HEK293T (cell line): ENCODE measurements at regions not wholly inside any gene's neighbourhood (a gene's known extent, or its start where the extent isn't known, plus 50 kb on each side); places are given as distances from the start of the nearest gene placed in this dataset.

ENCODE experiments used
- CTCF ChIA-PET: fragments of 350-600 bp; formaldehyde crosslinking; extraction: SDS; loops from one replicate; lab custom pipeline; 2021; ENCODE audit warnings: antibody characterized with exemption, inconsistent platforms; lab: Yijun Ruan, JAX
- POLR2A ChIA-PET: fragments of 350-600 bp; formaldehyde crosslinking; extraction: SDS; loops from one replicate; lab custom pipeline; 2020; ENCODE audit warnings: antibody characterized with exemption, inconsistent platforms; lab: Yijun Ruan, JAX
- DNase-seq: peaks from one replicate; pipeline ENCODE4 v3.0.0; 2012; ENCODE audit warnings: mixed read lengths; ENCODE audit errors: extremely low spot score
- ARNT ChIP-seq: fragments of 450-650 bp; IDR thresholded peaks from 2 replicates; pipeline ENCODE4 v1.6.1; 2017; ENCODE audit warnings: mild to moderate bottlenecking
- BHLHE40 ChIP-seq: fragments of 450-650 bp; IDR thresholded peaks from 2 replicates; pipeline ENCODE4 v1.6.1; 2016; ENCODE audit warnings: mild to moderate bottlenecking, moderate library complexity, borderline replicate concordance
- CTBP1 ChIP-seq: fragments of 450-650 bp; IDR thresholded peaks from 2 replicates; pipeline ENCODE4 v1.6.1; 2016; ENCODE audit warnings: borderline replicate concordance
- ELF4 ChIP-seq: fragments of 450-650 bp; IDR thresholded peaks from 2 replicates; pipeline ENCODE4 v1.6.1; 2017; ENCODE audit warnings: antibody characterized with exemption
- FOXA1 ChIP-seq: fragments of 450-650 bp; IDR thresholded peaks from 2 replicates; pipeline ENCODE4 v1.6.1; 2016; ENCODE audit warnings: mild to moderate bottlenecking
- FOXK2 ChIP-seq: fragments of 450-650 bp; IDR thresholded peaks from 2 replicates; pipeline ENCODE4 v1.6.1; 2016; ENCODE audit warnings: mild to moderate bottlenecking
- FOXM1 ChIP-seq: fragments of 450-650 bp; IDR thresholded peaks from 2 replicates; pipeline ENCODE4 v1.6.1; 2017; ENCODE audit warnings: mild to moderate bottlenecking, borderline replicate concordance
- HDGF ChIP-seq: fragments of 450-650 bp; IDR thresholded peaks from 2 replicates; pipeline ENCODE4 v1.6.1; 2017; ENCODE audit warnings: antibody characterized with exemption, borderline replicate concordance
- L3MBTL2 ChIP-seq: fragments of 450-650 bp; conservative IDR thresholded peaks from 2 replicates; pipeline ENCODE4 v1.6.1; 2016; ENCODE audit warnings: mild to moderate bottlenecking
- LEF1 ChIP-seq: fragments of 450-650 bp; IDR thresholded peaks from 2 replicates; pipeline ENCODE4 v1.6.1; 2017; ENCODE audit warnings: mild to moderate bottlenecking, borderline replicate concordance
- NFRKB ChIP-seq: fragments of 450-650 bp; IDR thresholded peaks from 2 replicates; pipeline ENCODE4 v1.6.1; 2016; ENCODE audit warnings: mild to moderate bottlenecking, moderate library complexity
- SP1 ChIP-seq: fragments of 450-650 bp; IDR thresholded peaks from 2 replicates; pipeline ENCODE4 v1.6.1; 2017
- SUZ12 ChIP-seq: fragments of 450-650 bp; IDR thresholded peaks from 2 replicates; pipeline ENCODE4 v1.6.1; 2016; ENCODE audit warnings: mild to moderate bottlenecking
- TARDBP ChIP-seq: fragments of 450-650 bp; IDR thresholded peaks from 2 replicates; pipeline ENCODE4 v1.6.1; 2016
- ZNF384 ChIP-seq: fragments of 450-650 bp; IDR thresholded peaks from 2 replicates; pipeline ENCODE4 v1.6.1; 2016
- TF ChIP-seq, protein P1 (sequence below): fragments of 450-650 bp; IDR thresholded peaks from 2 replicates; pipeline ENCODE4 v1.6.1; 2016

GRCh38 chr13:22012686-22013085 is 341.8 kb downstream of the FGF9 start:
- no peak for DNase-seq
- TF ChIP-seq CTBP1 = no peak
- ChIA-PET CTCF (interaction anchor here (0.7 kb wide), 1 partner anchor 790 kb away, joined by 3 read pairs; no protein-coding TSS in a partner anchor), POLR2A (no interaction called here)

- TF ChIP-seq BHLHE40 = no peak
- no peak for TF ChIP-seq HDGF
- TF ChIP-seq SUZ12 = no peak
- POLR2A ChIA-PET = no interaction called here
These were observed 343.6 kb downstream of the FGF9 start for GRCh38 chr13:22014469-22014868.

GRCh38 chr13:22017226-22017625 is 346.4 kb downstream of the FGF9 start:
- POLR2A ChIA-PET = no interaction called here
- TF ChIP-seq BHLHE40 (no peak), ARNT (no peak), HDGF (no peak)
- CTCF ChIA-PET = no interaction called here
- no peak for DNase-seq

More at GRCh38 chr13:22014469-22014868, 343.6 kb downstream of the FGF9 start:
- CTCF ChIA-PET = no interaction called here
- no peak for DNase-seq

- TF ChIP-seq ZNF384 (no peak), FOXK2 (no peak), CTBP1 (no peak), BHLHE40 (no peak), SUZ12 (no peak), FOXA1 (no peak), HDGF (no peak), TARDBP (no peak), NFRKB (no peak), ELF4 (no peak), FOXM1 (no peak), L3MBTL2 (no peak), ARNT (no peak), LEF1 (no peak), SP1 (no peak)
- TF ChIP-seq, protein P1, sequence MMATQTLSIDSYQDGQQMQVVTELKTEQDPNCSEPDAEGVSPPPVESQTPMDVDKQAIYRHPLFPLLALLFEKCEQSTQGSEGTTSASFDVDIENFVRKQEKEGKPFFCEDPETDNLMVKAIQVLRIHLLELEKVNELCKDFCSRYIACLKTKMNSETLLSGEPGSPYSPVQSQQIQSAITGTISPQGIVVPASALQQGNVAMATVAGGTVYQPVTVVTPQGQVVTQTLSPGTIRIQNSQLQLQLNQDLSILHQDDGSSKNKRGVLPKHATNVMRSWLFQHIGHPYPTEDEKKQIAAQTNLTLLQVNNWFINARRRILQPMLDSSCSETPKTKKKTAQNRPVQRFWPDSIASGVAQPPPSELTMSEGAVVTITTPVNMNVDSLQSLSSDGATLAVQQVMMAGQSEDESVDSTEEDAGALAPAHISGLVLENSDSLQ = no peak
- ChIA-PET POLR2A (no interaction called here), CTCF (no interaction called here)
- DNase-seq = no peak
These were observed 347.4 kb downstream of the FGF9 start for GRCh38 chr13:22018076-22018835.

DNA sequence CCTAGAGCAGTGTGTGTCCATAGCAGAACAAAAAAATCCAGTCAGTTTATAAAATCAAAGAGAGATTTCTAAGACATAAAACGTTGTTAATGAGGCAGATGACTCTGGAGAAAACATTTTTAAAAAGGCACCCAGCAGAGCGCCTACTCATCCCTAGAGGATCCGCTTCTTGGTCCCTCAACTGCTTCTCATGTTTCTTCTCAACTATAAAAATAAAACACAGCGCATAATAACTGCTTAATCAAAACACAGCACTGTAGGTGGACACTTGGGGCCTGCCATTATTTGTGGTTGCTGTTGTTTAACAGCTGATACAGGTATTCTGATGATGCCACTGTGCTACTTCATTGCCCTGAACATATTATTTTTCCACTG is 347.9 kb downstream of the FGF9 start:
- CTCF ChIA-PET = no interaction called here
- TF ChIP-seq HDGF (no peak), ARNT (no peak), ZNF384 (no peak), CTBP1 (no peak), SUZ12 (no peak), FOXA1 (no peak), TARDBP (no peak), NFRKB (no peak), FOXM1 (no peak), LEF1 (no peak), L3MBTL2 (no peak), SP1 (no peak)
- TF ChIP-seq, protein P1 = no peak
- POLR2A ChIA-PET = no interaction called here
- no peak for DNase-seq

DNA sequence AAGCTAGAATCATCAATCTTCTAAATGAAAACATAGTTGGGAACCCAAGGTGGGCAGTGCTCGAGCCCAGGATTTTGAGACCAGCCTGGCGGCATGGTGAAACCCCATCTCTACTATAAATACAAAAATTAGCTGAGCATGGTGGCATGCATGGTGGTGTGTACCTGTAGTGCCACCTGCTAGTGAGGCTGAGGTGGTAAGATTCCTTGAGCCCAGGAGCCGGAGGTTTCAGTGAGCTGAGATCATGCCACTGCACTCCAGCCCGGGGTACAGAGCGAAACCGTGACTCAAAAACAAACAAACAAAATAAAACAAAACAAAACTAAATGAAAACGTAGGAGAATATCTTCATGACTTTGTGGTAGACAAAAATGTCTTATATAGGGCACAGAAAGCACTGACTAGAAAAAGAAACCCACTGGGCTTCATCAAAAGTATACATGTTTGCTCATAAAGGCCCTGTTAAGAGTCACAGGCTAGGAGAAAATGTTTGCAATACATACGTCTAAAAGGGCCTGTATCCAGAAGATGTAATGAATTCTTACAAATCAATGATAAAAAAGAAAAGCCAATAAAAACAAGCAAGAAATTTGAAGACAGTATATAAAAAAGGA is 353.6 kb downstream of the FGF9 start:
- POLR2A ChIA-PET = no interaction called here

More for the DNA sequence above, 353.6 kb downstream of the FGF9 start:
- no peak for DNase-seq
- no peak for TF ChIP-seq HDGF
- no peak for TF ChIP-seq L3MBTL2
- no peak for TF ChIP-seq LEF1
- TF ChIP-seq NFRKB = no peak
- no peak for TF ChIP-seq BHLHE40
- TF ChIP-seq SUZ12 = no peak
- TF ChIP-seq ZNF384 = no peak
- no peak for TF ChIP-seq ARNT
- TF ChIP-seq, protein P1 = no peak
- no peak for TF ChIP-seq SP1
- no peak for TF ChIP-seq FOXM1
- no peak for TF ChIP-seq CTBP1
- no peak for TF ChIP-seq ELF4
- no peak for TF ChIP-seq TARDBP
- TF ChIP-seq FOXK2 = no peak
- TF ChIP-seq FOXA1 = no peak
- CTCF ChIA-PET = no interaction called here
